Cardiac muscle cell (in vitro differentiated cells and primary cell): ENCODE measurements at regions not wholly inside any gene's neighbourhood (a gene's known extent, or its start where the extent isn't known, plus 50 kb on each side); places are given as distances from the start of the nearest gene placed in this dataset.
A peak's percentile ranks its signal among the peaks of the same experiment; 100 is the strongest.

Experiments
- DNase-seq, 2 donors: peaks; one replicate each; pipeline versions ENCODE4 v3.0.0 to v3.0.0-alpha.2; 2010 to 2017; ENCODE audit warnings: low read depth in 1 of 2, low spot score in 1 of 2
- H3K27ac ChIP-seq: fragments of 200-600 bp; sonication (generic); 2 replicates; pipeline ENCODE4 v1.5.1; 2016
- H3K27me3 ChIP-seq: fragments of 200-600 bp; sonication (generic); 2 replicates; pipeline ENCODE4 v1.6.0; 2016; ENCODE audit warnings: control low read depth
- H3K36me3 ChIP-seq: fragments of 200-600 bp; sonication (generic); 2 replicates; pipeline ENCODE4 v1.5.1; 2016; ENCODE audit warnings: control low read depth
- H3K4me1 ChIP-seq: fragments of 200-600 bp; sonication (generic); 2 replicates; pipeline ENCODE4 v1.8.1; 2017; ENCODE audit warnings: low read depth, mild to moderate bottlenecking, mixed run types
- H3K4me3 ChIP-seq: fragments of 200-600 bp; sonication (generic); 2 replicates; pipeline ENCODE4 v1.5.1; 2016; ENCODE audit warnings: mild to moderate bottlenecking
- H3K9me3 ChIP-seq: fragments of 200-600 bp; sonication (generic); 2 replicates; pipeline ENCODE4 v1.5.1; 2017; ENCODE audit warnings: low read depth, mild to moderate bottlenecking, control low read depth
- CTCF ChIP-seq: IDR thresholded peaks from 2 replicates; pipeline ENCODE4 v1.5.1; 2012; ENCODE audit warnings: low read depth, mild to moderate bottlenecking, low read length

DNA sequence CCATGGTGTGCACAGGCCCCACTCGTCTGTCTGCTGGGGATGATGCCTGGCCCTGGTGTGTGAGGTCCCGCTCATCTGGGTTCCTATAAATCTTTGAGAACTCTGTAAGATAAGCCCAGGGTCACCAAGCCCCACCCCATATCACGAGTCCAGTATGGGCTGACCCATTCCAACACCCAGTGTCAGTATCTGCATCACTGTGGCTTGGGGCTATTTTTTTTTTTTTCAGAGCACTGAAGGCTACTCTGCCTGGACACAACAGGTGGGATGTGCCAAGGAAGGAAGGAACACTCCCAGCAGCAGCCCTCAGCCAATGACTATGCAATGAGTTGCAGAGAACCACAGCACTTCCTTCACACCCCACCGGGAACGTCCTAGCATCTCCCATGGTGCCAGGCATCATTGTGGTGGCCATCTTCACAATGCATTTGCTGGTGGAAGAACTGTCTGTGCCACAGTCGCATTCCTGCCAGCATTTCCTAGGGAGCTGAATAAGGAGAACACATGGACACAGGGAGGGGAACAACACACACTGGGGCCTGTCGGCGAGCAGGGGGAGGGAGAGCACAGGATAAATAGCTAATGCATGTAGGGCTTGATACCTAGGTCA, 83.1 kb upstream of the TSHZ3 start:
- H3K36me3 ChIP-seq: no peaks in the 10 kb centered on the region
- H3K4me1 ChIP-seq: no peaks in the 10 kb centered on the region
- TF ChIP-seq CTCF: no peak
- H3K4me3 ChIP-seq: no peak overlapping the region
- H3K9me3 ChIP-seq: no peaks in the 10 kb centered on the region
- no peaks in the 10 kb centered on the region for H3K27me3 ChIP-seq
- no peak for DNase-seq
- no peak overlapping the region for H3K27ac ChIP-seq

DNA sequence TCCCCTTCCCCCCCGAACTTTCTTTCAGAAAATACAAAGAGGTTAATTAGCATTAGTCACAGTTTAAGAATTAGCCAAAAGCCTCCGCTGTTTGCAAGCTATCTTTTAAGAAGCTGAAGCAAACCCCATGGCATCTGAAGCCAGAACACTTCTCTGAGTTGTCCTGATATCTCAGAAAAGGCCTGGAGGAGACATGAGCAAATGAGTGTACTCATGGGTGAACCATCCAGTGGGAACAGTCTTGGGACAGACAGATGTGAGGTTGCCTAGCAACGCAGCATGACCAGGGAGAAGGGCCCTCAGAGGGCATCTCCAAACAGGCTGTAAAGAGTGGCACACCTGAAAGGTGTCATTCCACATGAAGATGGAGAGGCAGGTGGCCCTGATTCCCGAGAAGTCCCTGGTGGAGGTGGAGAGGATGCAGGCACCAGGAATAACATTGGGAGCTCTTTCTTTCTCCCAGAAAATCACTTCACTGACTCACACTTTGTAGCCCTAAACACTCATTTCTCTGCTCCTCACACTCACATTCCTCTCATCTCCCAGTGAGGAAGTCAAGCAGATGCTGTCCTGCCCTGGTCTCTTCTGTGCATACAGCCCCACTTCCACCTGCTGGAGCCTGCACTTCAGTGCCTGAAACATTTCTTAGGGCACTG, 87.0 kb upstream of the TSHZ3 start:
- peaks cover 4% of the 10 kb centered on the region for H3K27me3 ChIP-seq
- no peak for TF ChIP-seq CTCF
- H3K9me3 ChIP-seq: no peaks in the 10 kb centered on the region
- H3K4me3 ChIP-seq: no peak overlapping the region
- no peaks in the 10 kb centered on the region for H3K4me1 ChIP-seq
- peak in 1 of 2 donors; percentile 48 for DNase-seq
- H3K36me3 ChIP-seq: no peaks in the 10 kb centered on the region
- no peak overlapping the region for H3K27ac ChIP-seq

DNA sequence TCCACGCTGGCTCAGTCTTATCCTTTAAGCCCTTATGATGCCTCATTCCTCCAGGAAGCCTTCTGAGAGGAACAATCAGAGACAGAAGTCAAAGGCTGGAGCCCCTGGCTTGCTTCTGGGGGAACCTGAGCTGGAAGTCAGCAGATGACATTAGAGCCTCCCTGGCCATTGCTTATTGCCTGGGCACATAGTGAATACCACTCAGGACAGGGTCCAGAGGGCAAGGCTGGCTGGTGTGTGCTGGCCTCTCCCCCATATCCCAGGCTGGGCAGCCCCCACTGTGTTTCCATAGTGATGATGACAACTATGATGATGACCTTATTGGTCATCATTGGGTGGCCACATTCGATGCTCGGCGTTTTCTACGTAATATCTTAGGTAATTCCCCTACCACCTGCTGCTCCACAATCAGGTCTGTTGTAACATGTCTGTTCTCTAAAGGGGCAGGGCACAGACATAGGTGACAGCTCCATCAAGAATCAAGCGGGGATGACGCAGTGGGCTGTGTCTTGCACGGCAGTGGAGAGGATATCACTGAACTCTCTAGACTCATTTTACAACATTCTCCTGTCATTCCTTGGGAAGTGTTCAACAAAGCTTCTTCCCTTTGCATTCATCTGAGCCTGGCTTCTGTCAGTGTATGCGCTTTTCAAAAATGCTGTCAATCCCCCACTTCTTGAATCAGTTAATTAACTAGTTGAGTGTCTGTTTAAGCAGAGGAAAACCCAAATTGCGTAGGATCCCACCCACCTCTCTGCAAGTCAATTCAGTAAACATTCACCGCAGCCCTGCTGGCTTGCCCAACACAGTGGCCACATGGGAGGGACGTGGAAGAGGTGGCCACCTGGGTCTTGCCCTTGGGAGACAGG, 89.4 kb upstream of the TSHZ3 start:
- no peaks in the 10 kb centered on the region for H3K4me1 ChIP-seq
- H3K27ac ChIP-seq: no peak overlapping the region
- H3K27me3 ChIP-seq: peaks cover 4% of the 10 kb centered on the region
- no peaks in the 10 kb centered on the region for H3K36me3 ChIP-seq
- DNase-seq: no peak
- no peak overlapping the region for H3K4me3 ChIP-seq
- no peaks in the 10 kb centered on the region for H3K9me3 ChIP-seq
- TF ChIP-seq CTCF: no peak

DNA sequence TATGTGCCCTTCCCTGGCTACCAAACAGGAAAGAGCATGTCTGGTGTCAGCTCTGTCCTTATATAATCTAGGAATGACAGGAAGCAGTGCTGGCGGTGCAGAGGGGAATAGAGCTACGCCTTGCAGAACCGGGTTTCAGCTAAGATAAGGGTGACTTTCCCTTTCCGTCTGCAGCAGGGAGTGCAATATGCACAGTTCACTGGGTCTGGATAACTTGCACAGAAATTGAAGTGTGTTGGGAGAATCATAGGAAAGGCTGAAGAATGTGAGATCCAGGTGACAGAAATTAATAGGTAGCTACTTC, 90.0 kb upstream of the TSHZ3 start:
- Histone ChIP-seq H3K27me3 (peaks cover 4% of the 10 kb centered on the region), H3K27ac (no peak overlapping the region), H3K36me3 (no peaks in the 10 kb centered on the region), H3K4me1 (no peaks in the 10 kb centered on the region), H3K4me3 (no peak overlapping the region), H3K9me3 (no peaks in the 10 kb centered on the region)
- TF ChIP-seq CTCF: no peak
- peak in 1 of 2 donors; percentile 21 for DNase-seq

GRCh38 chr19:31444931-31445330, 95.7 kb upstream of the TSHZ3 start:
- Histone ChIP-seq H3K27ac (no peak overlapping the region), H3K9me3 (no peaks in the 10 kb centered on the region), H3K4me3 (no peak overlapping the region), H3K27me3 (no peaks in the 10 kb centered on the region), H3K4me1 (no peaks in the 10 kb centered on the region), H3K36me3 (no peaks in the 10 kb centered on the region)
- TF ChIP-seq CTCF: no peak
- peak in 1 of 2 donors; percentile 22 for DNase-seq
